ENCODE measurements at regions not wholly inside any gene's neighbourhood (a gene's known extent, or its start where the extent isn't known, plus 50 kb on each side); places are given as distances from the start of the nearest gene placed in this dataset.

DNA sequence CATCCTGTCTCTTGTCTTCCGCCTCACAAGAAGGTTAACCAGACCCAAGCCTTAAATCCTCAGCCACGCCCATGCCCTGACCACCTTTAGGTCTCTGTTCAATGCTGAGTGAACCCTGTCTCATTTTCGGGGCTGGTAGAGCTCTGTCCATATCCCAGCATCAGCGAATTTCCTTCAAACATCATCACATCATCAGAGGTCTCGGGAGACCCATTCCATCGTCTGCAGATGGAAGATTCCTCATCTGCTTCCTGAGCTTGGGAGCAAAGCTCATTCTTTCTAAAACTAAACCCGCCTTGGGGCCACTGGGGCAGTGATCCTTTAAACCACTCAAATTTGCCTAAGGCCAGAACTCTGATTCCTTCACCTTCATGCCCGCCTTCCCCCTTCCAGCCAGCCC, 173.7 kb downstream of the TTC32 start:
- intact Hi-C loops (cut with DNase I) = no loop called here
- DNase-seq = no peak
- no peak overlapping the region for H3K4me3 ChIP-seq
- no peaks in the 10 kb centered on the region for H3K9me3 ChIP-seq
- H3K27ac ChIP-seq = no peak overlapping the region
- H3K4me1 ChIP-seq = no peaks in the 10 kb centered on the region
- no peak for ATAC-seq
- H3K27me3 ChIP-seq = no peaks in the 10 kb centered on the region
- TF ChIP-seq POLR2A (IDR thresholded peaks at IDR 0.05) = no peak
- TF ChIP-seq, protein P1, sequence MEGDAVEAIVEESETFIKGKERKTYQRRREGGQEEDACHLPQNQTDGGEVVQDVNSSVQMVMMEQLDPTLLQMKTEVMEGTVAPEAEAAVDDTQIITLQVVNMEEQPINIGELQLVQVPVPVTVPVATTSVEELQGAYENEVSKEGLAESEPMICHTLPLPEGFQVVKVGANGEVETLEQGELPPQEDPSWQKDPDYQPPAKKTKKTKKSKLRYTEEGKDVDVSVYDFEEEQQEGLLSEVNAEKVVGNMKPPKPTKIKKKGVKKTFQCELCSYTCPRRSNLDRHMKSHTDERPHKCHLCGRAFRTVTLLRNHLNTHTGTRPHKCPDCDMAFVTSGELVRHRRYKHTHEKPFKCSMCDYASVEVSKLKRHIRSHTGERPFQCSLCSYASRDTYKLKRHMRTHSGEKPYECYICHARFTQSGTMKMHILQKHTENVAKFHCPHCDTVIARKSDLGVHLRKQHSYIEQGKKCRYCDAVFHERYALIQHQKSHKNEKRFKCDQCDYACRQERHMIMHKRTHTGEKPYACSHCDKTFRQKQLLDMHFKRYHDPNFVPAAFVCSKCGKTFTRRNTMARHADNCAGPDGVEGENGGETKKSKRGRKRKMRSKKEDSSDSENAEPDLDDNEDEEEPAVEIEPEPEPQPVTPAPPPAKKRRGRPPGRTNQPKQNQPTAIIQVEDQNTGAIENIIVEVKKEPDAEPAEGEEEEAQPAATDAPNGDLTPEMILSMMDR (IDR thresholded peaks at IDR 0.05) = no peak
- WGBS, 4 donors = 76 to 81% (median 78%) methylated on average over 8 of the region's 8 CpGs
- no peaks in the 10 kb centered on the region for H3K36me3 ChIP-seq

DNA sequence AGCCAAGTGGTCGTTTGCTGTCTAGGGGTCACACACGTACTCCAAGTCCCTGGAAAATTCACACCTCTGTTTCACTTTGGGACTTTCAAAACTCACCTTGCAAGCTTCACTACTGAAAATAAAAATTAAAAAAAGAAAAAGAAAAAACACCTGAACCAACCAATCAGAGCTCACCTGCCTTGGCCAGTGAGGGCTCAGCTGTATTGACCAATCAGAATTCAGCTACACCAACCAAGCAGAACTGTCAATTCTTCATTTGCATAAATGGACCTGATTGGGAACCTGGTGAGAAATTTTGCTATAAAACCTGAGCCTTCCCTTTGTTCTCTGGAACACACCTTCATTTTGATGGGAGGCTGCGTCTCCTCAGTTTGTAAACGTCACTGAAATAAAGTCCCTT, 176.4 kb downstream of the TTC32 start:
- DNase-seq (no peak), ATAC-seq (no peak)
- intact Hi-C loops (cut with DNase I) = no loop called here
- TF ChIP-seq, protein P1 (IDR thresholded peaks at IDR 0.05) = no peak
- TF ChIP-seq POLR2A (IDR thresholded peaks at IDR 0.05) = no peak
- H3K27ac ChIP-seq = no peak overlapping the region
- no peaks in the 10 kb centered on the region for H3K27me3 ChIP-seq
- peaks cover 0 to 8% (median 0%) of the 10 kb centered on the region in 12 donors for H3K4me1 ChIP-seq
- H3K9me3 ChIP-seq = no peaks in the 10 kb centered on the region
- H3K4me3 ChIP-seq = no peak overlapping the region
- H3K36me3 ChIP-seq = no peaks in the 10 kb centered on the region
- 72 to 96% (median 82%) methylated on average over 4 of the region's 4 CpGs for WGBS, 4 donors

DNA sequence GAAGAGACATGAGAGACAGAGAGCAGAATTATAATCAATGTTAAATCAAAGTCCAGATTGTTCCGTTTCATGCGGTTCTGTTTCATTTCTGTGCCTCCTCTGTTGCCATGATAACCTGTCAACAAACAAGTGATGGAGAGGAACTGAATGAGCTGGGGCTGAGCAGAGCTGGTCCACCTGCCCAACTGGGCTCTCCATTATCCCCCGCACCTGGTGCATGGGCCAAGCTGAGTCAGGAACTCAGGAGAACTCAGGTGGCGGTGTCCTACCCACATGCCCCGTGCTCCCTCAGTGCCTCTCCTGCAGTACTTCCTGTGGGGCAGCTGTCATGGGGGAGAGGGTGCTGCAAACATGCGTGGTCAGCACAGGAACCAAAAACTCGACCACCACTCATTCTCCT, 178.8 kb downstream of the TTC32 start:
- 62 to 78% (median 73%) methylated on average over 7 of the region's 7 CpGs for WGBS, 4 donors
- Histone ChIP-seq H3K27ac (no peak overlapping the region), H3K27me3 (no peaks in the 10 kb centered on the region), H3K4me1 (peaks cover 0 to 8% (median 0%) of the 10 kb centered on the region in 12 donors), H3K9me3 (no peaks in the 10 kb centered on the region), H3K36me3 (no peaks in the 10 kb centered on the region), H3K4me3 (no peak overlapping the region)
- no peak for TF ChIP-seq POLR2A (IDR thresholded peaks at IDR 0.05)
- TF ChIP-seq, protein P1 (IDR thresholded peaks at IDR 0.05) = no peak
- ATAC-seq = peak in 1 of 4 donors; percentile 11
- DNase-seq = no peak
- intact Hi-C loops (cut with DNase I) = no loop called here

DNA sequence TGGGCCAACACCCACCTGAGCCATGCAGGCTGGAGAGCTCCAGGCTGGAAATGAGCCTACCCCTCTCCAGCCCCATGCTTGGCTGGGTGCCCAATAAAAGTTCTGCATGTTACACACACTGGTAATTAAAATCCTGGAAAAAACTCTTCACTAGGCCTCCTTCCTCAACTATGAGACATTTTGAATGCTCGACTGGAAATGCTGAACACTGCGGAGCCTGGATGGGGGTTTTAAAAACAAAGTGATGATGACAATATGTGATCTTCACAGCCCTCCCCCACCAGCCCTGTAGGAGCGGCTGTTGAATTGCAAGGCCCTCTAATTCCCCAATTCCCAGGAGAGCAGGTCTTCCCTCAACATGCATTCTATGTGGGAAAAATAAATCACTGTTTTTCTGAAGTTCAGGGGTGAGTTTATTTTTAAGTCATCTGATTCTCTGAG, 179.2 kb downstream of the TTC32 start:
- H3K27me3 ChIP-seq = no peaks in the 10 kb centered on the region
- H3K36me3 ChIP-seq = no peaks in the 10 kb centered on the region
- H3K9me3 ChIP-seq = no peaks in the 10 kb centered on the region
- H3K27ac ChIP-seq = no peak overlapping the region
- intact Hi-C loops (cut with DNase I) = no loop called here
- DNase-seq = peak in 2 of 5 donors; percentile 26 to 31
- peak in 1 of 4 donors; percentile 20 for ATAC-seq
- TF ChIP-seq, protein P1 (IDR thresholded peaks at IDR 0.05) = no peak
- no peak for TF ChIP-seq POLR2A (IDR thresholded peaks at IDR 0.05)
- 40 to 63% (median 50%) methylated on average over 3 of the region's 3 CpGs for WGBS, 4 donors
- peaks cover 0 to 8% (median 0%) of the 10 kb centered on the region in 12 donors for H3K4me1 ChIP-seq
- no peak overlapping the region for H3K4me3 ChIP-seq
